AG09309 (cell line): ENCODE measurements at regions not wholly inside any gene's neighbourhood (a gene's known extent, or its start where the extent isn't known, plus 50 kb on each side); places are given as distances from the start of the nearest gene placed in this dataset.

Experiments used
- DNase-seq: peaks from one replicate; pipeline ENCODE4 v3.0.0-alpha.2; 2010; ENCODE audit warnings: low read depth
- H3K4me3 ChIP-seq: 2 replicates; pipeline ENCODE4 v1.5.1; 2011; ENCODE audit warnings: mild to moderate bottlenecking, low read depth, low read length, moderate library complexity; ENCODE audit not compliant: control insufficient read depth
- TF ChIP-seq, protein P1 (sequence below): IDR thresholded peaks from 2 replicates; pipeline ENCODE4 v1.5.1; 2011; ENCODE audit warnings: mild to moderate bottlenecking, low read depth, low read length, inconsistent platforms; ENCODE audit not compliant: insufficient read depth, control insufficient read depth; ENCODE audit errors: missing control alignments

DNA sequence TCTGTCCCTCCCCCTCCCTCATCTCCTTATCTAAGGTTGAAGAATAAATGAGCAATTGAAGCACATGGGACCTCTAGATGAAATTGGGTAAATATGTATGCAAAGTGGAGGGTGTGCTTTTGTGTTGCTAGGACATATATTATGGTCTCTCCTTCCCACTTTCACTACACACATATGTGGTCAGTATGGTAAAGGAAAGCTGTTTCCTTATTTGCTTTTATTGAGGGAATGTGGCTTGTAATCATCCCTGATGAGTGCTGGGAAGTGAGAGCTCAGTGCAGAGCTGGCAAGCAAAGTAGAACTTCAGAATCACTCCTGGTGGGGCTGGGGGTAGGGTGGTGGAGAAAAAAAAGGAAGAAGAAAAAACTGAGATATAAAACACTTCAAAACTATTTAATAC is 189.9 kb upstream of the ATP5MC3 start:
- no peak overlapping the region for H3K4me3 ChIP-seq
- TF ChIP-seq, protein P1, sequence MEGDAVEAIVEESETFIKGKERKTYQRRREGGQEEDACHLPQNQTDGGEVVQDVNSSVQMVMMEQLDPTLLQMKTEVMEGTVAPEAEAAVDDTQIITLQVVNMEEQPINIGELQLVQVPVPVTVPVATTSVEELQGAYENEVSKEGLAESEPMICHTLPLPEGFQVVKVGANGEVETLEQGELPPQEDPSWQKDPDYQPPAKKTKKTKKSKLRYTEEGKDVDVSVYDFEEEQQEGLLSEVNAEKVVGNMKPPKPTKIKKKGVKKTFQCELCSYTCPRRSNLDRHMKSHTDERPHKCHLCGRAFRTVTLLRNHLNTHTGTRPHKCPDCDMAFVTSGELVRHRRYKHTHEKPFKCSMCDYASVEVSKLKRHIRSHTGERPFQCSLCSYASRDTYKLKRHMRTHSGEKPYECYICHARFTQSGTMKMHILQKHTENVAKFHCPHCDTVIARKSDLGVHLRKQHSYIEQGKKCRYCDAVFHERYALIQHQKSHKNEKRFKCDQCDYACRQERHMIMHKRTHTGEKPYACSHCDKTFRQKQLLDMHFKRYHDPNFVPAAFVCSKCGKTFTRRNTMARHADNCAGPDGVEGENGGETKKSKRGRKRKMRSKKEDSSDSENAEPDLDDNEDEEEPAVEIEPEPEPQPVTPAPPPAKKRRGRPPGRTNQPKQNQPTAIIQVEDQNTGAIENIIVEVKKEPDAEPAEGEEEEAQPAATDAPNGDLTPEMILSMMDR: no peak
- DNase-seq: no peak

DNA sequence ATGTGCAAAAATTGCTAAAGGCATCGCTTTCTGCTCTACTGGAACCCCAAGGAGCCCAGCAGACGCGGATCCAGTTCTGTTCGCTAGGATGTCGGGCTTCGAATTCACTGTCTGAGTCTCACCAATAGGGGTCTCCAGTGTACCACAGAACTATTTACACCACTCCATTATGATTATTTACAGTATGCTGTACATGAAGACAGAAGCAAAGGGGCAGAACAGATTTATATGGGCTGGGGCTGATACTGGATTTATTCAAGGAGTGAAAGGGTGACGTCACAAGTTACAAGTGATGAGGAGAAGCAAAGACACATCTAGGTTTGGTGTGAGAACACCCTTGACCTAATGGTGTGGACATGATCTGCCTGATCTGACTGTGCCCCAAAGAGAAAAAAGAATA is 185.3 kb upstream of the ATP5MC3 start:
- no peak overlapping the region for H3K4me3 ChIP-seq
- TF ChIP-seq, protein P1: peak; percentile 80
- peak; percentile 1 for DNase-seq

DNA sequence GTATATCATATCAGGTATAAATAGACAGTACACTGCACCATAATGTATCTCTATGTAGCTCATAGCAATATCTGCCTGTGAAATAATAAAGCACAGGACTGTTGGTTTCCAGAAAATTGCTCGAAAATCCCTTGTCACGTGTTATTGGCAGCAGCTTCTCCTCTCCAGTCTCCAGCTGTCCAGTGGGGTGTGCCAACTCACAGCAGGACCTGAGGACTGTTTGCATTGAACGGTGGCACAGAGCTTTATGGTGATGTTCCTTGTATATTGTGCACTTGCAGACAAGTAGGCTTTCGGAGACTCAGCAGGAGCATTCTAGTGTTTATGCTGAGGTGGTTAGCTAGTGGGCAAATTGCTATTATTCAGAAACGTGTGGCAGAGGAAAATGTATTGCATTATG is 182.2 kb upstream of the ATP5MC3 start:
- TF ChIP-seq, protein P1: no peak
- H3K4me3 ChIP-seq: no peak overlapping the region
- no peak for DNase-seq

DNA sequence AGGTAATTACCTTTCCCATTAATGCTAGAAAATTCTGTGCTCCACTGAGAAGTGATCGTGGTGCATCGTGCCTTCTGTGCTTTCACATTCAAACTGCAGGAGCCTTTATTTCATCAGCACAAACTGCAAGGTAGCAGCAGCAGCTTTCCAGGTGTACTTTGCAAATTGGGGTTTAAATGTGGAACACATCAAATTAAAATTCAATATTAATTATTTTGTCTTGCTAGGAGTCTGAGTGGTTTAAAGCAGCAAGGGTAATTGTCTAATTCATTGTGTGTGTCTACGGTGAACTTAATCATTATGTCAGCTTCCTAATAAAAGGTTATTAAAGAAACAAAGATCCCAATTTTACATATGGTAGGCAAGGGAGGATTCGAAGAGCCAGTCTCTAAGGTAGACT is 180.8 kb upstream of the ATP5MC3 start:
- TF ChIP-seq, protein P1: no peak
- no peak overlapping the region for H3K4me3 ChIP-seq
- no peak for DNase-seq

DNA sequence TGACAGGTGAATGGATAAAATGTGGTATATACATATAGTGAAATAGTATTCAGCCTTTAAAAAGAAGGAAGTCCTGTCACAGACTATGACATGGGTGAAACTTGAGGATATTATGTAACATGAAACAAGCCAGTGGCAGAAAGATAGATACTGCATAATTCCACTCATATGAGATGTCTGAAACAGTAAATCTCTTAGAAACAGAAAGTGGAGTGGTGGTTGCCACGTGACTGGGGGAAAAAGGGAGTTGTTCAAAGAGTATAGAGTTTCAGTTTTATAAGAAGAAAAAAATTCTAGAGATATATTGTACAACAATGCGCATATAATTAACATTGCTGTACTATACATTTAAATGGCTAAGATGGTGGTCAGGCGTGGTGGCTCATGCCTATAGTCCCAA is 178.2 kb upstream of the ATP5MC3 start:
- no peak overlapping the region for H3K4me3 ChIP-seq
- TF ChIP-seq, protein P1: no peak
- DNase-seq: no peak

GRCh38 chr2:175356901-175357300 is 175.4 kb upstream of the ATP5MC3 start:
- H3K4me3 ChIP-seq: no peak overlapping the region
- DNase-seq: no peak
- TF ChIP-seq, protein P1: no peak

DNA sequence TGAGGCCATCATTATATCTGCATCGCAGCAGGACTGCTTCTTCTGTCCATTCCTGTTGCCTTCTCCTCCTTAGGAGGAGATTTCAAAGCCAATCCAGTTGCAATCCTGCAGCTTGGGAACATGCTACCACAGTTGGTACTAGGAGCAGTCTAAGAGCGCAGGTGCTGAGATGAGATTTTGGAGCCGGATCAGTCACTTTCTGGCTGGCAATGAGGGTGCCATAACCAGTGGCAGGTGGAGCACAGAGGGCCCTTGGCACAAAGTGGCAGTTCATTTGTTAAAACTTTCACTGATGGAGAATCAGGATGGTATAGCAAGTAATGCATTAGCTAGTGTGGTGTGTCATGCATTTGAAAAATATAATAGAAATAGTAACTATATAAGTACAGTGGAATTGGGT is 173.7 kb upstream of the ATP5MC3 start:
- TF ChIP-seq, protein P1: no peak
- no peak overlapping the region for H3K4me3 ChIP-seq
- no peak for DNase-seq
